HEK293 (cell line): ENCODE measurements at regions not wholly inside any gene's neighbourhood (a gene's known extent, or its start where the extent isn't known, plus 50 kb on each side); places are given as distances from the start of the nearest gene placed in this dataset.

ENCODE experiments used
- CTCF ChIA-PET: fragments of 350-600 bp; formaldehyde crosslinking; extraction: SDS; loops from one replicate; lab custom pipeline; 2021; ENCODE audit warnings: antibody characterized with exemption; lab: Yijun Ruan, JAX
- POLR2A ChIA-PET: fragments of 300-600 bp; formaldehyde crosslinking; extraction: SDS; loops from one replicate; lab custom pipeline; 2020; ENCODE audit warnings: antibody characterized with exemption, inconsistent platforms; lab: Yijun Ruan, JAX
- H3K27ac ChIP-seq: fragments of 200-500 bp; sonication (Bioruptor generic); 2 replicates; pipeline ENCODE4 v1.5.1; 2014; ENCODE audit warnings: low read depth, low read length, control low read depth, inconsistent platforms; ENCODE audit errors: extremely low read depth
- H3K36me3 ChIP-seq, 2 experiments: fragments of 200-500 bp in 1 of 2; sonication (Bioruptor generic) in 1 of 2; 1 replicate in 1 of 2; 2 replicates in 1 of 2; pipeline ENCODE4 v1.5.1; 2014 to 2017; ENCODE audit warnings: inconsistent platforms in 2 of 2, low read length in 2 of 2; ENCODE audit not compliant: control insufficient read depth in 2 of 2, insufficient read depth in 1 of 2
- H3K4me1 ChIP-seq: fragments of 200-500 bp; sonication (Bioruptor generic); 2 replicates; pipeline ENCODE4 v1.5.1; 2014; ENCODE audit warnings: mild to moderate bottlenecking, low read length, inconsistent platforms; ENCODE audit not compliant: control insufficient read depth, insufficient read depth
- H3K4me3 ChIP-seq: 2 replicates; pipeline ENCODE4 v1.5.1; 2011; ENCODE audit warnings: low read depth, mild to moderate bottlenecking, control low read depth, low read length, moderate library complexity
- H3K9me3 ChIP-seq: fragments of 200-500 bp; sonication (Bioruptor generic); 2 replicates; pipeline ENCODE4 v1.5.1; 2014; ENCODE audit warnings: low read depth, low read length, inconsistent platforms; ENCODE audit not compliant: control insufficient read depth, insufficient read depth
- FEZF1 ChIP-seq: fragments of 450-650 bp; formaldehyde crosslinking; IDR thresholded peaks from 2 replicates; pipeline ENCODE4 v1.5.1; 2016; ENCODE audit warnings: missing biosample characterization, missing genetic modification characterization
- HOXD13 ChIP-seq: sonication (generic); formaldehyde crosslinking; IDR thresholded peaks from 2 replicates; pipeline ENCODE4 v1.8.0; 2022; ENCODE audit warnings: missing genetic modification reagents, borderline replicate concordance
- IKZF3 ChIP-seq: fragments of 450-650 bp; IDR thresholded peaks from 2 replicates; pipeline ENCODE4 v1.5.0; 2018; ENCODE audit warnings: missing biosample characterization, mild to moderate bottlenecking, missing genetic modification characterization, moderate library complexity
- SP7 ChIP-seq: fragments of 450-650 bp; formaldehyde crosslinking; IDR thresholded peaks from 2 replicates; pipeline ENCODE4 v1.5.1; 2016; ENCODE audit warnings: missing biosample characterization, missing genetic modification characterization
- ZEB2 ChIP-seq: fragments of 450-650 bp; formaldehyde crosslinking; IDR thresholded peaks from 2 replicates; pipeline ENCODE4 v1.5.1; 2016; ENCODE audit warnings: missing biosample characterization, missing genetic modification characterization
- ZNF302 ChIP-seq: fragments of 450-650 bp; formaldehyde crosslinking; IDR thresholded peaks from 2 replicates; pipeline ENCODE4 v1.5.1; 2016; ENCODE audit warnings: missing biosample characterization, missing genetic modification characterization, low read depth
- ZNF658 ChIP-seq: fragments of 450-650 bp; formaldehyde crosslinking; IDR thresholded peaks from 2 replicates; pipeline ENCODE4; 2016; ENCODE audit warnings: missing biosample characterization, missing genetic modification characterization
- ZNF776 ChIP-seq: fragments of 450-650 bp; formaldehyde crosslinking; IDR thresholded peaks from 2 replicates; pipeline ENCODE4 v1.5.0; 2017; ENCODE audit warnings: missing biosample characterization, missing genetic modification characterization, borderline replicate concordance
- ZXDB ChIP-seq: fragments of 450-650 bp; formaldehyde crosslinking; IDR thresholded peaks from 2 replicates; pipeline ENCODE4 v1.5.1; 2016; ENCODE audit warnings: missing biosample characterization, missing genetic modification characterization
- TF ChIP-seq, protein P1 (sequence below): fragments of 450-650 bp; formaldehyde crosslinking; IDR thresholded peaks from 2 replicates; pipeline ENCODE4; 2016; ENCODE audit warnings: missing biosample characterization, missing genetic modification characterization
- TF ChIP-seq, protein P2 (sequence below): fragments of 450-650 bp; formaldehyde crosslinking; conservative IDR thresholded peaks from 2 replicates; pipeline ENCODE4 v1.5.1; 2016; ENCODE audit warnings: low read depth, missing biosample characterization, missing genetic modification characterization
- TF ChIP-seq, protein P3 (sequence below): fragments of 450-650 bp; formaldehyde crosslinking; IDR thresholded peaks from 2 replicates; pipeline ENCODE4 v1.5.1; 2016; ENCODE audit warnings: missing biosample characterization, missing genetic modification characterization
- TF ChIP-seq, protein P4 (sequence below): fragments of 450-650 bp; formaldehyde crosslinking; IDR thresholded peaks from 2 replicates; pipeline ENCODE4 v1.5.1; 2016; ENCODE audit warnings: missing biosample characterization, missing genetic modification characterization
- TF ChIP-seq, protein P5 (sequence below): fragments of 450-650 bp; formaldehyde crosslinking; IDR thresholded peaks from 2 replicates; pipeline ENCODE4 v1.5.1; 2016; ENCODE audit warnings: missing biosample characterization, missing genetic modification characterization
- TF ChIP-seq, protein P6 (sequence below): fragments of 450-650 bp; formaldehyde crosslinking; IDR thresholded peaks from 2 replicates; pipeline ENCODE4 v1.5.1; 2016; ENCODE audit warnings: missing biosample characterization, missing genetic modification characterization, borderline replicate concordance
- TF ChIP-seq, protein P7 (sequence below): fragments of 450-650 bp; formaldehyde crosslinking; IDR thresholded peaks from 2 replicates; pipeline ENCODE4 v1.5.1; 2016; ENCODE audit warnings: missing biosample characterization, missing genetic modification characterization, low read depth

DNA sequence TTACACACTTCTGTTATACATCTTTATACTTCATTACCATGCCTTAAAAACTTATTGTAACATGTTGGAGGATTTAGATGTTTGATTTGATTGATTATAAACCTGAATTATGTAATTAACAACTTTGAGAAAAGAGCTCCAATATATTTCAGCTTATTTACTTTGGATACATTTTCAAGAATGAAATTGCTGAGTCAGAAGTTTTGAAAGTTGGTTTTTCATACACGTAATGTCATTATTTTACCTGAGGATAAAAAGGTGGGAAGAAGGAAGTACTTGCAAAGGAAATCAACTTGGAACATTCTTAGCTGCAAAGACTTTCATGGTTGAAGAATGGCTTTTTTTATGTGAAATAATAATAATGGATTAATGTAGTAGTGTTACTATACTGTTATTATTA, 677.2 kb downstream of the FAM181B start:
- POLR2A ChIA-PET = no interaction called here
- H3K27ac ChIP-seq = no peak overlapping the region
- H3K36me3 ChIP-seq = no peaks in the 10 kb centered on the region
- H3K4me1 ChIP-seq = no peaks in the 10 kb centered on the region
- no peaks in the 10 kb centered on the region for H3K9me3 ChIP-seq
- CTCF ChIA-PET = no interaction called here
- no peak overlapping the region for H3K4me3 ChIP-seq
- TF ChIP-seq SP7 (tag by site-specific recombination) (no peak), FEZF1 (no peak), IKZF3 (no peak), ZNF302 (tag by site-specific recombination) (no peak), ZXDB (tag by site-specific recombination) (no peak), ZNF776 (tag by site-specific recombination) (no peak)
- TF ChIP-seq, protein P1, sequence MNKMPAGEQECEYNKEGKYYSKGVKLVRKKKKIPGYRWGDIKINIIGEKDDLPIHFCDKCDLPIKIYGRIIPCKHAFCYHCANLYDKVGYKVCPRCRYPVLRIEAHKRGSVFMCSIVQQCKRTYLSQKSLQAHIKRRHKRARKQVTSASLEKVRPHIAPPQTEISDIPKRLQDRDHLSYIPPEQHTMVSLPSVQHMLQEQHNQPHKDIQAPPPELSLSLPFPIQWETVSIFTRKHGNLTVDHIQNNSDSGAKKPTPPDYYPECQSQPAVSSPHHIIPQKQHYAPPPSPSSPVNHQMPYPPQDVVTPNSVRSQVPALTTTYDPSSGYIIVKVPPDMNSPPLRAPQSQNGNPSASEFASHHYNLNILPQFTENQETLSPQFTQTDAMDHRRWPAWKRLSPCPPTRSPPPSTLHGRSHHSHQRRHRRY (tag by site-specific recombination) = no peak
- TF ChIP-seq, protein P2, sequence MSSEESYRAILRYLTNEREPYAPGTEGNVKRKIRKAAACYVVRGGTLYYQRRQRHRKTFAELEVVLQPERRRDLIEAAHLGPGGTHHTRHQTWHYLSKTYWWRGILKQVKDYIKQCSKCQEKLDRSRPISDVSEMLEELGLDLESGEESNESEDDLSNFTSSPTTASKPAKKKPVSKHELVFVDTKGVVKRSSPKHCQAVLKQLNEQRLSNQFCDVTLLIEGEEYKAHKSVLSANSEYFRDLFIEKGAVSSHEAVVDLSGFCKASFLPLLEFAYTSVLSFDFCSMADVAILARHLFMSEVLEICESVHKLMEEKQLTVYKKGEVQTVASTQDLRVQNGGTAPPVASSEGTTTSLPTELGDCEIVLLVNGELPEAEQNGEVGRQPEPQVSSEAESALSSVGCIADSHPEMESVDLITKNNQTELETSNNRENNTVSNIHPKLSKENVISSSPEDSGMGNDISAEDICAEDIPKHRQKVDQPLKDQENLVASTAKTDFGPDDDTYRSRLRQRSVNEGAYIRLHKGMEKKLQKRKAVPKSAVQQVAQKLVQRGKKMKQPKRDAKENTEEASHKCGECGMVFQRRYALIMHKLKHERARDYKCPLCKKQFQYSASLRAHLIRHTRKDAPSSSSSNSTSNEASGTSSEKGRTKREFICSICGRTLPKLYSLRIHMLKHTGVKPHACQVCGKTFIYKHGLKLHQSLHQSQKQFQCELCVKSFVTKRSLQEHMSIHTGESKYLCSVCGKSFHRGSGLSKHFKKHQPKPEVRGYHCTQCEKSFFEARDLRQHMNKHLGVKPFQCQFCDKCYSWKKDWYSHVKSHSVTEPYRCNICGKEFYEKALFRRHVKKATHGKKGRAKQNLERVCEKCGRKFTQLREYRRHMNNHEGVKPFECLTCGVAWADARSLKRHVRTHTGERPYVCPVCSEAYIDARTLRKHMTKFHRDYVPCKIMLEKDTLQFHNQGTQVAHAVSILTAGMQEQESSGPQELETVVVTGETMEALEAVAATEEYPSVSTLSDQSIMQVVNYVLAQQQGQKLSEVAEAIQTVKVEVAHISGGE (tag by site-specific recombination) = no peak
- TF ChIP-seq, protein P3, sequence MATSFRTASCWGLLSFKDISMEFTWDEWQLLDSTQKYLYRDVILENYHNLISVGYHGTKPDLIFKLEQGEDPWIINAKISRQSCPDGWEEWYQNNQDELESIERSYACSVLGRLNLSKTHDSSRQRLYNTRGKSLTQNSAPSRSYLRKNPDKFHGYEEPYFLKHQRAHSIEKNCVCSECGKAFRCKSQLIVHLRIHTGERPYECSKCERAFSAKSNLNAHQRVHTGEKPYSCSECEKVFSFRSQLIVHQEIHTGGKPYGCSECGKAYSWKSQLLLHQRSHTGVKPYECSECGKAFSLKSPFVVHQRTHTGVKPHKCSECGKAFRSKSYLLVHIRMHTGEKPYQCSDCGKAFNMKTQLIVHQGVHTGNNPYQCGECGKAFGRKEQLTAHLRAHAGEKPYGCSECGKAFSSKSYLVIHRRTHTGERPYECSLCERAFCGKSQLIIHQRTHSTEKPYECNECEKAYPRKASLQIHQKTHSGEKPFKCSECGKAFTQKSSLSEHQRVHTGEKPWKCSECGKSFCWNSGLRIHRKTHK (tag by site-specific recombination) = no peak
- TF ChIP-seq, protein P4, sequence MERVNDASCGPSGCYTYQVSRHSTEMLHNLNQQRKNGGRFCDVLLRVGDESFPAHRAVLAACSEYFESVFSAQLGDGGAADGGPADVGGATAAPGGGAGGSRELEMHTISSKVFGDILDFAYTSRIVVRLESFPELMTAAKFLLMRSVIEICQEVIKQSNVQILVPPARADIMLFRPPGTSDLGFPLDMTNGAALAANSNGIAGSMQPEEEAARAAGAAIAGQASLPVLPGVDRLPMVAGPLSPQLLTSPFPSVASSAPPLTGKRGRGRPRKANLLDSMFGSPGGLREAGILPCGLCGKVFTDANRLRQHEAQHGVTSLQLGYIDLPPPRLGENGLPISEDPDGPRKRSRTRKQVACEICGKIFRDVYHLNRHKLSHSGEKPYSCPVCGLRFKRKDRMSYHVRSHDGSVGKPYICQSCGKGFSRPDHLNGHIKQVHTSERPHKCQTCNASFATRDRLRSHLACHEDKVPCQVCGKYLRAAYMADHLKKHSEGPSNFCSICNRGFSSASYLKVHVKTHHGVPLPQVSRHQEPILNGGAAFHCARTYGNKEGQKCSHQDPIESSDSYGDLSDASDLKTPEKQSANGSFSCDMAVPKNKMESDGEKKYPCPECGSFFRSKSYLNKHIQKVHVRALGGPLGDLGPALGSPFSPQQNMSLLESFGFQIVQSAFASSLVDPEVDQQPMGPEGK (tag by site-specific recombination) = no peak
- TF ChIP-seq, protein P5, sequence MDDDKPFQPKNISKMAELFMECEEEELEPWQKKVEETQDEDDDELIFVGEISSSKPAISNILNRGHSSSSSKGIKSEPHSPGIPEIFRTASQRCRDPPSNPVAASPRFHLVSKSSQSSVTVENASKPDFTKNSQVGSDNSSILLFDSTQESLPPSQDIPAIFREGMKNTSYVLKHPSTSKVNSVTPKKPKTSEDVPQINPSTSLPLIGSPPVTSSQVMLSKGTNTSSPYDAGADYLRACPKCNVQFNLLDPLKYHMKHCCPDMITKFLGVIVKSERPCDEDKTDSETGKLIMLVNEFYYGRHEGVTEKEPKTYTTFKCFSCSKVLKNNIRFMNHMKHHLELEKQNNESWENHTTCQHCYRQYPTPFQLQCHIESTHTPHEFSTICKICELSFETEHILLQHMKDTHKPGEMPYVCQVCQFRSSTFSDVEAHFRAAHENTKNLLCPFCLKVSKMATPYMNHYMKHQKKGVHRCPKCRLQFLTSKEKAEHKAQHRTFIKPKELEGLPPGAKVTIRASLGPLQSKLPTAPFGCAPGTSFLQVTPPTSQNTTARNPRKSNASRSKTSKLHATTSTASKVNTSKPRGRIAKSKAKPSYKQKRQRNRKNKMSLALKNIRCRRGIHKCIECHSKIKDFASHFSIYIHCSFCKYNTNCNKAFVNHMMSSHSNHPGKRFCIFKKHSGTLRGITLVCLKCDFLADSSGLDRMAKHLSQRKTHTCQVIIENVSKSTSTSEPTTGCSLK (tag by site-specific recombination) = no peak
- TF ChIP-seq, protein P6, sequence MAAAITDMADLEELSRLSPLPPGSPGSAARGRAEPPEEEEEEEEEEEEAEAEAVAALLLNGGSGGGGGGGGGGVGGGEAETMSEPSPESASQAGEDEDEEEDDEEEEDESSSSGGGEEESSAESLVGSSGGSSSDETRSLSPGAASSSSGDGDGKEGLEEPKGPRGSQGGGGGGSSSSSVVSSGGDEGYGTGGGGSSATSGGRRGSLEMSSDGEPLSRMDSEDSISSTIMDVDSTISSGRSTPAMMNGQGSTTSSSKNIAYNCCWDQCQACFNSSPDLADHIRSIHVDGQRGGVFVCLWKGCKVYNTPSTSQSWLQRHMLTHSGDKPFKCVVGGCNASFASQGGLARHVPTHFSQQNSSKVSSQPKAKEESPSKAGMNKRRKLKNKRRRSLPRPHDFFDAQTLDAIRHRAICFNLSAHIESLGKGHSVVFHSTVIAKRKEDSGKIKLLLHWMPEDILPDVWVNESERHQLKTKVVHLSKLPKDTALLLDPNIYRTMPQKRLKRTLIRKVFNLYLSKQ (tag by site-specific recombination) = no peak
- TF ChIP-seq, all 188 proteins: peak for 0

DNA sequence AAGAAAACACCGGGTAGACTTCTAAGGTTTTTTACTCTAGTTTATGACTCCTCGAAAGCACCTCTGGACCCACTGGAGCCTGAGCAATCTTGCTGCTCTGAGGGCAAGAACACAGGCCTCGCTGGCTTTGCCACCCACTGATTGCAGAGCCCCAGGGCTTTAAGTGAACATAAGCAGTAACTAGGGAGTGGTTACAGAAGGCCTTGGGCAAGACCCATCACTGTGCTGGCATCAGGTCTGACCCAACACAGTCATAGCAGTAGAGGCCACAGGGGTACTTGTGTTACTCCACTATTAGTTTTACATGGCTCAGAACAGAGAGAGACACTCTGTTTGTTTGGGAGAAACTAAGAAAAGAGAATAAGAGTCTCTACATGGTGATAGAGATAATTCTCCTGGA, 684.5 kb downstream of the FAM181B start:
- POLR2A ChIA-PET = no interaction called here
- H3K27ac ChIP-seq = no peak overlapping the region

More for the DNA sequence above, 684.5 kb downstream of the FAM181B start:
- no peak overlapping the region for H3K4me3 ChIP-seq
- TF ChIP-seq ZNF658 (tag by site-specific recombination) (no peak), ZEB2 (tag by site-specific recombination) (no peak), HOXD13 (CRISPR knock-in tag) (no peak)
- TF ChIP-seq, protein P7, sequence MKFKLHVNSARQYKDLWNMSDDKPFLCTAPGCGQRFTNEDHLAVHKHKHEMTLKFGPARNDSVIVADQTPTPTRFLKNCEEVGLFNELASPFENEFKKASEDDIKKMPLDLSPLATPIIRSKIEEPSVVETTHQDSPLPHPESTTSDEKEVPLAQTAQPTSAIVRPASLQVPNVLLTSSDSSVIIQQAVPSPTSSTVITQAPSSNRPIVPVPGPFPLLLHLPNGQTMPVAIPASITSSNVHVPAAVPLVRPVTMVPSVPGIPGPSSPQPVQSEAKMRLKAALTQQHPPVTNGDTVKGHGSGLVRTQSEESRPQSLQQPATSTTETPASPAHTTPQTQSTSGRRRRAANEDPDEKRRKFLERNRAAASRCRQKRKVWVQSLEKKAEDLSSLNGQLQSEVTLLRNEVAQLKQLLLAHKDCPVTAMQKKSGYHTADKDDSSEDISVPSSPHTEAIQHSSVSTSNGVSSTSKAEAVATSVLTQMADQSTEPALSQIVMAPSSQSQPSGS (tag by site-specific recombination) = no peak
- no peaks in the 10 kb centered on the region for H3K36me3 ChIP-seq
- H3K9me3 ChIP-seq = no peaks in the 10 kb centered on the region
- CTCF ChIA-PET = no interaction called here
- H3K4me1 ChIP-seq = no peaks in the 10 kb centered on the region
